GM12872 (cell line): ENCODE measurements at regions not wholly inside any gene's neighbourhood (a gene's known extent, or its start where the extent isn't known, plus 50 kb on each side); places are given as distances from the start of the nearest gene placed in this dataset.

Source experiments
- CTCF ChIP-seq: IDR thresholded peaks from 3 replicates; pipeline ENCODE4 v1.5.1; 2011; ENCODE audit warnings: low read depth, mild to moderate bottlenecking, low read length, moderate library complexity; ENCODE audit not compliant: insufficient read depth

GRCh38 chr9:116094846-116095245, 58.7 kb upstream of the PAPPA start:
- TF ChIP-seq CTCF: no peak

- TF ChIP-seq CTCF: no peak
These were observed 58.2 kb upstream of the PAPPA start for GRCh38 chr9:116095403-116095802.

GRCh38 chr9:116096046-116096445, 57.5 kb upstream of the PAPPA start:
- TF ChIP-seq CTCF: no peak

- no peak for TF ChIP-seq CTCF
These were observed 56.7 kb upstream of the PAPPA start for GRCh38 chr9:116096853-116097252.

GRCh38 chr9:116098476-116098875, 55.1 kb upstream of the PAPPA start:
- TF ChIP-seq CTCF: no peak

- no peak for TF ChIP-seq CTCF
These were observed 53.8 kb upstream of the PAPPA start for GRCh38 chr9:116099821-116100220.

GRCh38 chr9:116100711-116101121, 52.9 kb upstream of the PAPPA start:
- no peak for TF ChIP-seq CTCF

GRCh38 chr9:116101516-116101915, 52.1 kb upstream of the PAPPA start:
- no peak for TF ChIP-seq CTCF
